A549 (cell line): ENCODE measurements at regions not wholly inside any gene's neighbourhood (a gene's known extent, or its start where the extent isn't known, plus 50 kb on each side); places are given as distances from the start of the nearest gene placed in this dataset.

ENCODE experiments used
- ATAC-seq, 2 experiments: fragments of 200-7000 bp in 1 of 2; fragments of >200 bp in 1 of 2; cut with Nextera tagmentation in 1 of 2; cut with Tn5 transposase in 1 of 2; 3 replicates each; pipeline versions ENCODE4 v1.8.0 to v1.9.1; 2018 to 2020; ENCODE audit warnings: mild to moderate bottlenecking in 1 of 2, moderate library complexity in 1 of 2
- CTCF ChIA-PET: fragments of 300-600 bp; sonication (Branson Sonifier 250); formaldehyde crosslinking; extraction: SDS; loops from one replicate; lab custom pipeline; 2021; ENCODE audit warnings: antibody characterized with exemption, inconsistent platforms; lab: Yijun Ruan, JAX
- POLR2A ChIA-PET: fragments of 350-600 bp; formaldehyde crosslinking; extraction: SDS; loops from one replicate; lab custom pipeline; 2021; ENCODE audit warnings: antibody characterized with exemption, inconsistent platforms; lab: Yijun Ruan, JAX
- DNase-seq, 2 experiments: peaks; one replicate each; pipeline versions ENCODE4 v3.0.0 to v3.0.0-alpha.2; 2011 to 2016; ENCODE audit warnings: low read depth in 1 of 2, low spot score in 1 of 2
- FAIRE-seq: peaks from 2 replicates; lab custom pipeline; 2011; peaks lifted over from hg19 to GRCh38; lab: Jason Lieb, UNC
- H3K27ac ChIP-seq, 2 experiments: fragments of >200 bp; sonication (Bioruptor Twin); formaldehyde crosslinking; 3 replicates each; pipeline ENCODE4 v1.5.1; 2016 to 2017
- H3K4me1 ChIP-seq: fragments of >200 bp; sonication (Bioruptor Twin); formaldehyde crosslinking; 3 replicates; pipeline ENCODE4 v1.6.1; 2016
- H3K4me2 ChIP-seq: fragments of >200 bp; sonication (Bioruptor Twin); formaldehyde crosslinking; 3 replicates; pipeline ENCODE4 v1.6.1; 2016
- H3K4me3 ChIP-seq: fragments of >200 bp; sonication (Bioruptor Twin); formaldehyde crosslinking; 3 replicates; pipeline ENCODE4 v1.5.1; 2016
- H3K9me3 ChIP-seq: fragments of >200 bp; sonication (Bioruptor Twin); formaldehyde crosslinking; 3 replicates; pipeline ENCODE4 v1.6.1; 2016
- CEBPB ChIP-seq, 2 experiments: fragments of >200 bp in 1 of 2; sonication (Bioruptor Twin) in 1 of 2; formaldehyde crosslinking in 1 of 2; IDR thresholded peaks; 2 replicates each; pipeline ENCODE4 v1.6.1; 2012 to 2016
- CHD4 ChIP-seq: fragments of 200-600 bp; sonication (generic); IDR thresholded peaks from 2 replicates; pipeline ENCODE4 v1.6.1; 2016; ENCODE audit warnings: antibody characterized with exemption, mild to moderate bottlenecking, borderline replicate concordance
- CTCF ChIP-seq: fragments of >200 bp; sonication (Bioruptor Twin); formaldehyde crosslinking; IDR thresholded peaks from 3 replicates; pipeline ENCODE4 v1.5.1; 2016
- EHMT2 ChIP-seq: fragments of 200-600 bp; sonication (generic); IDR thresholded peaks from 2 replicates; pipeline ENCODE4 v1.6.1; 2016; ENCODE audit warnings: antibody characterized with exemption, low read depth, mild to moderate bottlenecking, moderate library complexity
- EP300 ChIP-seq, 2 experiments: fragments of >200 bp; sonication (Bioruptor Twin); formaldehyde crosslinking; IDR thresholded peaks; 2 replicates in 1 of 2; 3 replicates in 1 of 2; pipeline ENCODE4 v1.6.1; 2016 to 2017
- HEYL ChIP-seq: fragments of 250-450 bp; sonication (Bioruptor Pico); IDR thresholded peaks from 2 replicates; pipeline ENCODE4 v1.8.0; 2021; ENCODE audit warnings: mild to moderate bottlenecking, moderate library complexity
- HMGXB4 ChIP-seq: fragments of 250-450 bp; sonication (Bioruptor Pico); IDR thresholded peaks from 2 replicates; pipeline ENCODE4 v1.5.0; 2021; ENCODE audit warnings: mild to moderate bottlenecking, moderate library complexity, borderline replicate concordance
- HOXA7 ChIP-seq: fragments of 250-450 bp; sonication (Bioruptor Pico); IDR thresholded peaks from 2 replicates; pipeline ENCODE4 v1.5.0; 2020; ENCODE audit warnings: mild to moderate bottlenecking, moderate library complexity
- JUNB ChIP-seq: fragments of >200 bp; sonication (Bioruptor Twin); formaldehyde crosslinking; IDR thresholded peaks from 2 replicates; pipeline ENCODE4 v1.6.1; 2016
- KDM1A ChIP-seq: fragments of 200-600 bp; sonication (generic); IDR thresholded peaks from 2 replicates; pipeline ENCODE4 v1.6.1; 2016; ENCODE audit warnings: low read depth, mild to moderate bottlenecking
- KDM5A ChIP-seq: fragments of 200-600 bp; sonication (generic); IDR thresholded peaks from 2 replicates; pipeline ENCODE4 v1.6.1; 2016; ENCODE audit warnings: antibody characterized with exemption, mild to moderate bottlenecking
- NR3C1 ChIP-seq: fragments of >200 bp; sonication (Bioruptor Twin); formaldehyde crosslinking; IDR thresholded peaks from 3 replicates; pipeline ENCODE4 v1.6.1; 2017
- PHF8 ChIP-seq: fragments of 200-600 bp; sonication (generic); IDR thresholded peaks from 2 replicates; pipeline ENCODE4 v1.6.1; 2016; ENCODE audit warnings: low read depth, mild to moderate bottlenecking, antibody characterized with exemption, moderate library complexity, borderline replicate concordance
- RARB ChIP-seq: fragments of 250-450 bp; sonication (Bioruptor Pico); IDR thresholded peaks from 2 replicates; pipeline ENCODE4 v1.8.0; 2021; ENCODE audit warnings: mild to moderate bottlenecking, moderate library complexity
- REST ChIP-seq: fragments of 200-600 bp; sonication (generic); IDR thresholded peaks from 2 replicates; pipeline ENCODE4 v1.6.1; 2016; ENCODE audit warnings: antibody characterized with exemption, mild to moderate bottlenecking, moderate library complexity
- RFX5 ChIP-seq: fragments of 450-650 bp; IDR thresholded peaks from 2 replicates; pipeline ENCODE4 v1.7.1; 2014; ENCODE audit warnings: antibody characterized with exemption, mild to moderate bottlenecking, moderate library complexity
- SMC3 ChIP-seq: fragments of >200 bp; sonication (Bioruptor Twin); formaldehyde crosslinking; IDR thresholded peaks from 3 replicates; pipeline ENCODE4 v1.6.1; 2018; ENCODE audit warnings: inconsistent platforms
- TFCP2L1 ChIP-seq: fragments of 250-450 bp; sonication (Bioruptor Pico); IDR thresholded peaks from 2 replicates; pipeline ENCODE4 v1.5.0; 2021; ENCODE audit warnings: mild to moderate bottlenecking
- WGBS: methylation state at CpG from one replicate; pipeline ENCODE4 v1.1.6; 2017; ENCODE audit errors: missing lambda C conversion rate; 5-methylcytosine and 5-hydroxymethylcytosine counted together
- TF ChIP-seq, protein P1 (sequence below): fragments of >200 bp; sonication (Bioruptor Twin); formaldehyde crosslinking; IDR thresholded peaks from 3 replicates; pipeline ENCODE4 v1.6.1; 2016
- TF ChIP-seq, protein P2 (sequence below): IDR thresholded peaks from 2 replicates; pipeline ENCODE4 v1.6.1; 2012; ENCODE audit warnings: low read depth, borderline replicate concordance

GRCh38 chr9:108265065-108265464 lies 590.7 kb downstream of the ACTL7B start (continued):
- TF ChIP-seq CHD4 (no peak), REST (no peak), CEBPB (IDR thresholded peaks at IDR 0.05) (no peak), HEYL (CRISPR knock-in tag) (no peak), TFCP2L1 (CRISPR knock-in tag) (no peak)
- TF ChIP-seq, all 56 proteins: peak for 0

DNA sequence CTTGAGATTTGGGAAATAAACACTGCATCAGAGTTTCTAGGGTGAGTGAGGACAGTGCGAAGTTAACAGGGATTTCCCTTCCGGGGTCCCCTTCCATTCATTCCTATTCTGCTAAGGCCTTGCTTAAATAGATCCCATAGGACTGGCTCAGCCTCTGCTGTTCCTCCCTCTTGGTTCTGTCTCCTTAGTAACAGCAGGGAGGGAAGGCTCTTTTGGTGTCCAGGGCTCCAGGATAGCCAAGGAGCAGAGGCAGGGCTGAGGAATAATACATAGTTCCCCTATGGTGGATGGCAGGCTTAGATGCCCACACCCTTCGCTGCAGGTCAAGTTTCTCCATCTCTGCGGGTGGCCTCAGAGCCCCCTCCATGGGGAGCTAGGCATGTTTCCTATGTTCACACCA lies 591.7 kb downstream of the ACTL7B start:
- CTCF ChIA-PET, result no interaction called here
- POLR2A ChIA-PET, result no interaction called here
- WGBS, result 89% methylated on average over 4 of the region's 4 CpGs
- no peak overlapping the region for H3K4me3 ChIP-seq
- H3K9me3 ChIP-seq, result no peaks in the 10 kb centered on the region
- no peak for DNase-seq
- no peaks in the 10 kb centered on the region for H3K4me1 ChIP-seq
- TF ChIP-seq JUNB (no peak), EP300 (IDR thresholded peaks at IDR 0.05) (no peak), NR3C1 (no peak), PHF8 (no peak), RARB (CRISPR knock-in tag) (no peak), RFX5 (no peak), KDM1A (no peak), HMGXB4 (no peak), EHMT2 (no peak), KDM5A (no peak), HOXA7 (CRISPR knock-in tag) (no peak)
- TF ChIP-seq, protein P1, sequence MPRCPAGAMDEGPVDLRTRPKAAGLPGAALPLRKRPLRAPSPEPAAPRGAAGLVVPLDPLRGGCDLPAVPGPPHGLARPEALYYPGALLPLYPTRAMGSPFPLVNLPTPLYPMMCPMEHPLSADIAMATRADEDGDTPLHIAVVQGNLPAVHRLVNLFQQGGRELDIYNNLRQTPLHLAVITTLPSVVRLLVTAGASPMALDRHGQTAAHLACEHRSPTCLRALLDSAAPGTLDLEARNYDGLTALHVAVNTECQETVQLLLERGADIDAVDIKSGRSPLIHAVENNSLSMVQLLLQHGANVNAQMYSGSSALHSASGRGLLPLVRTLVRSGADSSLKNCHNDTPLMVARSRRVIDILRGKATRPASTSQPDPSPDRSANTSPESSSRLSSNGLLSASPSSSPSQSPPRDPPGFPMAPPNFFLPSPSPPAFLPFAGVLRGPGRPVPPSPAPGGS, result no peak
- TF ChIP-seq, protein P2, sequence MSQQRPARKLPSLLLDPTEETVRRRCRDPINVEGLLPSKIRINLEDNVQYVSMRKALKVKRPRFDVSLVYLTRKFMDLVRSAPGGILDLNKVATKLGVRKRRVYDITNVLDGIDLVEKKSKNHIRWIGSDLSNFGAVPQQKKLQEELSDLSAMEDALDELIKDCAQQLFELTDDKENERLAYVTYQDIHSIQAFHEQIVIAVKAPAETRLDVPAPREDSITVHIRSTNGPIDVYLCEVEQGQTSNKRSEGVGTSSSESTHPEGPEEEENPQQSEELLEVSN, result no peak
- no peak for ATAC-seq
- H3K4me2 ChIP-seq, result no peak overlapping the region
- no peak overlapping the region for H3K27ac ChIP-seq
- no peak for FAIRE-seq

DNA sequence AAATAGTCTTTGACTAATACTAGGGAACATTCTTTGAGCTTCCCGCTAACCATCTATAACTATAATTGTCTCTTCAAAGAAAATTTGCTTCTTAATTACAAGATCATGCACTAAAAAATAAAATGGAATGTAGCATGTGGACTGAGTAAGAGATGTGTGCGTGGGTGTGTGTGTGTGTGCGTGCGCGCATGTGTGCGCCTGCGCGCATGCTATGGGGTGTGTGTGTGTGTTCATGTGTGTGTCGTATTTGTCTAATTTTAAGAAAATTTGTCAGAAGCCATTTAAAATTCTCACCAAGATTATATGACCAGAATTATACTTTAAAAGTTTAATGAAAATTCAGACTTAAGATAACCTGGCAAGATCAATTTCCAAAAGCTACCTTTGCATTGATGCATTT lies 593.0 kb downstream of the ACTL7B start:
- 95% methylated on average over 9 of the region's 9 CpGs for WGBS
- ChIA-PET CTCF (interaction anchor here (0.6 kb wide), 1 partner anchor 393 kb away, joined by 4 read pairs; no protein-coding TSS in a partner anchor), POLR2A (no interaction called here)
- ATAC-seq, result no peak
- no peak overlapping the region for H3K4me3 ChIP-seq
- H3K27ac ChIP-seq, result no peak overlapping the region
- no peaks in the 10 kb centered on the region for H3K9me3 ChIP-seq
- no peak for FAIRE-seq
- no peak overlapping the region for H3K4me2 ChIP-seq
- no peak for DNase-seq
- TF ChIP-seq SMC3 (no peak), CTCF (no peak)
- H3K4me1 ChIP-seq, result no peaks in the 10 kb centered on the region
